HepG2 (cell line): ENCODE measurements at regions not wholly inside any gene's neighbourhood (a gene's known extent, or its start where the extent isn't known, plus 50 kb on each side); places are given as distances from the start of the nearest gene placed in this dataset.

Source experiments
- ATAC-seq: fragments of 200-7000 bp; cut with Tn5 transposase; 3 replicates; pipeline ENCODE4 v1.9.1; 2020; ENCODE audit warnings: mild to moderate bottlenecking, moderate library complexity
- BruUV-seq: library from RNA; stranded (reverse); fragments of 400-500 nt; replicated peaks from 2 replicates; lab custom pipeline; 2021; lab: Mats Ljungman, UMichigan
- CTCF ChIA-PET: fragments of 300-600 bp; formaldehyde crosslinking; extraction: SDS; loops from one replicate; lab custom pipeline; 2021; ENCODE audit warnings: low total read pairs, inconsistent platforms, low intra/inter-chr PET ratio; lab: Yijun Ruan, JAX
- POLR2A ChIA-PET: fragments of 350-600 bp; sonication (Branson Sonifier 250); formaldehyde crosslinking; loops from one replicate; lab custom pipeline; 2020; ENCODE audit warnings: antibody characterized with exemption, inconsistent platforms; lab: Yijun Ruan, JAX
- DNase-seq: peaks from one replicate; pipeline ENCODE4 v3.0.0-alpha.2; 2015; ENCODE audit warnings: low spot score
- FAIRE-seq: peaks from 3 replicates; lab custom pipeline; 2011; peaks lifted over from hg19 to GRCh38; lab: Jason Lieb, UNC
- H2AFZ ChIP-seq: one replicate; pipeline ENCODE4 v1.6.1; 2011; ENCODE audit warnings: low read length, inconsistent platforms
- H3K27ac ChIP-seq: fragments of 300-600 bp; 3 replicates; pipeline ENCODE4 v1.8.0; 2011; ENCODE audit warnings: mixed run types, mild to moderate bottlenecking, mixed read lengths, low read length, inconsistent platforms; ENCODE audit not compliant: insufficient read depth; ENCODE audit errors: extremely low read length
- H3K27me3 ChIP-seq, 2 experiments: fragments of 200-600 bp in 1 of 2; 2 replicates in 1 of 2; 3 replicates in 1 of 2; pipeline versions ENCODE4 v1.6.0 to v1.8.0; 2011; ENCODE audit warnings: low read length in 2 of 2, mild to moderate bottlenecking in 2 of 2, moderate library complexity in 2 of 2, inconsistent platforms in 1 of 2; ENCODE audit not compliant: insufficient read depth in 2 of 2, control insufficient read depth in 1 of 2
- H3K36me3 ChIP-seq, 2 experiments: fragments of 200-600 bp in 1 of 2; replicated peaks in 1 of 2; 2 replicates in 1 of 2; 3 replicates in 1 of 2; pipeline versions ENCODE4 v1.5.1 to v1.8.0; 2011; ENCODE audit warnings: low read length in 2 of 2, inconsistent platforms in 1 of 2; ENCODE audit not compliant: insufficient read depth in 2 of 2, control insufficient read depth in 1 of 2
- H3K4me1 ChIP-seq: 2 replicates; pipeline ENCODE4 v1.5.1; 2012; ENCODE audit warnings: low read length, inconsistent platforms; ENCODE audit not compliant: insufficient read depth
- H3K4me2 ChIP-seq: 2 replicates; pipeline ENCODE4 v1.6.0; 2011; ENCODE audit warnings: low read depth, low read length, inconsistent platforms
- H3K4me3 ChIP-seq, 3 experiments: fragments of 200-600 bp in 1 of 3; sonication (generic), shearing (Covaris generic) in 1 of 3; replicated peaks in 1 of 3; 2 replicates each; pipeline ENCODE4 v1.5.1; 2011 to 2016; ENCODE audit warnings: low read length in 3 of 3, inconsistent platforms in 2 of 3, low read depth in 2 of 3, mild to moderate bottlenecking in 2 of 3, control low read depth in 1 of 3, mixed read lengths in 1 of 3; ENCODE audit not compliant: insufficient read depth in 1 of 3
- H3K79me2 ChIP-seq: one replicate; pipeline ENCODE4 v1.6.1; 2011; ENCODE audit warnings: low read length, inconsistent platforms; ENCODE audit not compliant: insufficient read depth
- H3K9ac ChIP-seq: 2 replicates; pipeline ENCODE4 v1.6.0; 2011; ENCODE audit warnings: mild to moderate bottlenecking, low read depth, low read length, inconsistent platforms; ENCODE audit not compliant: insufficient read depth
- H3K9me3 ChIP-seq: 2 replicates; pipeline ENCODE4 v1.5.1; 2012; ENCODE audit warnings: mild to moderate bottlenecking, low read length
- H4K20me1 ChIP-seq: 2 replicates; pipeline ENCODE4 v1.6.0; 2011; ENCODE audit warnings: inconsistent platforms, mild to moderate bottlenecking, low read length, moderate library complexity; ENCODE audit not compliant: insufficient read depth
- GPN1 ChIP-seq: sonication (generic); formaldehyde crosslinking; IDR thresholded peaks from 2 replicates; pipeline ENCODE4 v1.5.1; 2020; ENCODE audit warnings: missing genetic modification reagents, borderline replicate concordance
- HNRNPLL ChIP-seq: fragments of 200-400 bp; formaldehyde crosslinking; IDR thresholded peaks from 2 replicates; pipeline ENCODE4 v1.6.1; 2017; ENCODE audit warnings: mild to moderate bottlenecking, low read depth, low read length; ENCODE audit not compliant: poor library complexity, severe bottlenecking
- KDM4B ChIP-seq: sonication (generic); formaldehyde crosslinking; IDR thresholded peaks from 2 replicates; pipeline ENCODE4 v1.4.0; 2020; ENCODE audit warnings: missing genetic modification reagents
- KDM5B ChIP-seq: sonication (generic); formaldehyde crosslinking; IDR thresholded peaks from 2 replicates; pipeline ENCODE4 v1.4.0; 2020; ENCODE audit warnings: missing genetic modification reagents, mild to moderate bottlenecking, borderline replicate concordance
- MTF1 ChIP-seq: sonication (generic); formaldehyde crosslinking; IDR thresholded peaks from 2 replicates; pipeline ENCODE4 v1.5.0; 2020; ENCODE audit warnings: missing genetic modification reagents
- SMC3 ChIP-seq: IDR thresholded peaks from 2 replicates; pipeline ENCODE4 v1.6.1; 2011; ENCODE audit warnings: low read length, improper control_type of control experiment
- ZNF317 ChIP-seq: sonication (generic); formaldehyde crosslinking; IDR thresholded peaks from 2 replicates; pipeline ENCODE4 v1.5.0; 2020; ENCODE audit warnings: mild to moderate bottlenecking, missing genetic modification reagents
- ZNF557 ChIP-seq: sonication (generic); formaldehyde crosslinking; IDR thresholded peaks from 2 replicates; pipeline ENCODE4 v1.4.0; 2020; ENCODE audit warnings: missing genetic modification reagents
- WGBS: methylation state at CpG from one replicate; pipeline ENCODE4 v1.1.6; 2017; ENCODE audit warnings: low lambda C conversion rate; 5-methylcytosine and 5-hydroxymethylcytosine counted together
- in situ Hi-C: cut with HindIII; loops from 2 replicates; pipeline ENCODE4 v1.10.0; 2017; ENCODE audit warnings: low pct_unique_long_range_greater_than_20kb; ENCODE audit not compliant: extremely low pct_ligation_motif_present
- intact Hi-C: fragments of 100-400 bp; cut with micrococcal nuclease; formaldehyde crosslinking; loops from one replicate; pipeline ENCODE4 v1.10.0; 2022; ENCODE audit not compliant: unreplicated experiment
- TF ChIP-seq, protein P1 (sequence below): sonication (generic); formaldehyde crosslinking; IDR thresholded peaks from 2 replicates; pipeline ENCODE4 v1.4.0; 2020; ENCODE audit warnings: missing genetic modification reagents, mild to moderate bottlenecking, borderline replicate concordance

DNA sequence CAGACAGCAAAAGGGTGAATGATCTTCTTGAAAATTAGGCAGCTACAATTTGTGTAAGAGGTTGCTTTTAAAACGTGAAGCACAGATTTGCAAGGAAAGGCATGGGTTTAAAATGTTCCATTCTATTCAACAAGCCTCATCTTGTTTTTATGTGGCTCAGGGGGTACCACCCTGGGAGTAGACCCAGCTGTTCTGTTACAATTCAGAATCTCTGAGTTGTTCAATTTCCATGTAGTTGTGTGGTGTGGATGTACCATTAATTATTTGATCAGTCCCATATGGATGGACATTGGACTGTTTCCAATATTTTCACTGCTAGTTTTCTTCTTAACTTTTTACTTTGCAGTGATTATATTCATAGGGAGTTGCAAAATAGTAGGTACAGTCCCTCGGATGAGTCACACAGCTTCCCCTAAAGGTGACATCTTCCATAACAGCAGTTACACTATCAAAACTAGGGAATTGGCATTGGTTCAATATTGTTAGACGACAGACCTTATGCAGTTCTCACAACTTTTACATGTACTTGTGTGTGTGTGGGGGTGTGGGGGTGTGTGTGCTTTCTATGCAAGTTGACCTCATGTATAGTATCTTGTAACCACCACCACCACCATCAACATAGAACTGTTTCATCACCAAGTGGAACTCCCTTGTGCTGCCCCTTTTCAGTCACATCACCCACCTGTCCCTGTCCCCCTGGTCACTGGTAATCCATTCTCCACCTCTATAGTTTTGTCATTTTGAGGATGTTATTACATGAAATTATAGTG is 59.0 kb upstream of the CAPRIN2 start (continued):
- TF ChIP-seq KDM5B (no peak), KDM4B (no peak), HNRNPLL (no peak), GPN1 (CRISPR knock-in tag) (no peak), ZNF557 (no peak)
- TF ChIP-seq, all 625 proteins: peak for 0

DNA sequence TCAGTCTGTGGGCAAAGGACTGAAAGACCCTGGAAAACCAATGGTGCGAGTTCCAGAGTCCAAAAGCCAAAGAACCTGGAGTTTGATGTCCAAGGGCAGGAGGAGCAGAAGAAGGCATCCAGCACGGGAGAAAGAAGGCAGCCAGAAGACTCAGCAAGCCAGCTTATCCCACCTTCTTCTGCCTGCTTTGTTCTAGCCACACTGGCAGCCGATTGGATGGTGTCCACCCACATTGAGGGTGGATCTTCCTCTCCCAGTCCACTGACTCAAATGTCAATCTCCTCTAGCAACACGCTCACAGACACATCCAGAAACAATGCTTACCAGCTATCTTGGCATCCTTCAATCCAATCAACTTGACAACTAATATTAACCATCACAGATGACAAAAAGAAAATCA is 57.2 kb upstream of the CAPRIN2 start:
- ChIA-PET CTCF (no interaction called here), POLR2A (no interaction called here)
- Histone ChIP-seq H3K27ac (no peak overlapping the region), H3K27me3 (no peaks in the 10 kb centered on the region), H4K20me1 (no peaks in the 10 kb centered on the region), H3K9me3 (no peaks in the 10 kb centered on the region), H3K36me3 (no peaks in the 10 kb centered on the region), H3K4me1 (peaks cover 12% of the 10 kb centered on the region), H3K4me3 (no peak overlapping the region), H3K4me2 (no peak overlapping the region), H3K9ac (no peak overlapping the region), H2AFZ (no peak overlapping the region), H3K79me2 (no peaks in the 10 kb centered on the region)
- no peak for FAIRE-seq
- in situ Hi-C loops = loop anchor here (25.0 kb wide), 2 partner anchors 500 to 675 kb away; no protein-coding TSS in a partner anchor
- no peak for DNase-seq
- 5% methylated on average over 4 of the region's 4 CpGs for WGBS
- intact Hi-C loops = no loop called here
- BruUV-seq = no TSS peak
- no peak for ATAC-seq
- no peak for TF ChIP-seq SMC3
- TF ChIP-seq MTF1 = no peak
- TF ChIP-seq, protein P1, sequence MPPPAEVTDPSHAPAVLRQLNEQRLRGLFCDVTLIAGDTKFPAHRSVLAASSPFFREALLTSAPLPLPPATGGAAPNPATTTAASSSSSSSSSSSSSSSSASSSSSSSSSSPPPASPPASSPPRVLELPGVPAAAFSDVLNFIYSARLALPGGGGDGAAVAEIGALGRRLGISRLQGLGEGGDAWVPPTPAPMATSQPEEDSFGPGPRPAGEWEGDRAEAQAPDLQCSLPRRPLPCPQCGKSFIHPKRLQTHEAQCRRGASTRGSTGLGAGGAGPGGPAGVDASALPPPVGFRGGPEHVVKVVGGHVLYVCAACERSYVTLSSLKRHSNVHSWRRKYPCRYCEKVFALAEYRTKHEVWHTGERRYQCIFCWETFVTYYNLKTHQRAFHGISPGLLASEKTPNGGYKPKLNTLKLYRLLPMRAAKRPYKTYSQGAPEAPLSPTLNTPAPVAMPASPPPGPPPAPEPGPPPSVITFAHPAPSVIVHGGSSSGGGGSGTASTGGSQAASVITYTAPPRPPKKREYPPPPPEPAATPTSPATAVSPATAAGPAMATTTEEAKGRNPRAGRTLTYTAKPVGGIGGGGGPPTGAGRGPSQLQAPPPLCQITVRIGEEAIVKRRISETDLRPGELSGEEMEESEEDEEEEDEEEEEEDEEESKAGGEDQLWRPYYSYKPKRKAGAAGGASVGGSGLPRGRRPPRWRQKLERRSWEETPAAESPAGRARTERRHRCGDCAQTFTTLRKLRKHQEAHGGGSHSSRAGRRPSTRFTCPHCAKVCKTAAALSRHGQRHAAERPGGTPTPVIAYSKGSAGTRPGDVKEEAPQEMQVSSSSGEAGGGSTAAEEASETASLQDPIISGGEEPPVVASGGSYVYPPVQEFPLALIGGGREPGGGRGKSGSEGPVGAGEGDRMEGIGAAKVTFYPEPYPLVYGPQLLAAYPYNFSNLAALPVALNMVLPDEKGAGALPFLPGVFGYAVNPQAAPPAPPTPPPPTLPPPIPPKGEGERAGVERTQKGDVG (CRISPR knock-in tag) = no peak
- TF ChIP-seq ZNF317 = no peak
